Brain microvascular endothelial cell (primary cell): ENCODE measurements at regions not wholly inside any gene's neighbourhood (a gene's known extent, or its start where the extent isn't known, plus 50 kb on each side); places are given as distances from the start of the nearest gene placed in this dataset.
A peak's percentile ranks its signal among the peaks of the same experiment; 100 is the strongest.

Source experiments
- DNase-seq: peaks from one replicate; pipeline ENCODE4 v3.0.0-alpha.2; 2020
- H3K27ac ChIP-seq: fragments of 250-450 bp; sonication (Bioruptor Pico); 2 replicates; pipeline ENCODE4 v1.5.1; 2020; ENCODE audit warnings: mild to moderate bottlenecking, moderate library complexity
- H3K27me3 ChIP-seq: fragments of 250-450 bp; sonication (Bioruptor Pico); replicated peaks from 2 replicates; pipeline ENCODE4 v1.5.1; 2020; ENCODE audit warnings: mild to moderate bottlenecking
- H3K36me3 ChIP-seq: fragments of 250-450 bp; sonication (Bioruptor Pico); replicated peaks from 2 replicates; pipeline ENCODE4 v1.5.1; 2020; ENCODE audit warnings: mild to moderate bottlenecking
- H3K4me3 ChIP-seq: 2 replicates; pipeline ENCODE4 v1.5.1; 2011; ENCODE audit warnings: low read depth, mild to moderate bottlenecking, control low read depth, low read length, moderate library complexity
- in situ Hi-C: cut with HindIII; loops from 2 replicates; pipeline ENCODE4 v1.10.0; 2017; ENCODE audit warnings: low sequenced_read_pairs, low pct_ligation_motif_present
- TF ChIP-seq, protein P1 (sequence below): IDR thresholded peaks from 2 replicates; pipeline ENCODE4 v1.5.1; 2011; ENCODE audit warnings: low read depth, mild to moderate bottlenecking, moderate library complexity, low read length, control low read depth, inconsistent platforms; ENCODE audit errors: missing control alignments

DNA sequence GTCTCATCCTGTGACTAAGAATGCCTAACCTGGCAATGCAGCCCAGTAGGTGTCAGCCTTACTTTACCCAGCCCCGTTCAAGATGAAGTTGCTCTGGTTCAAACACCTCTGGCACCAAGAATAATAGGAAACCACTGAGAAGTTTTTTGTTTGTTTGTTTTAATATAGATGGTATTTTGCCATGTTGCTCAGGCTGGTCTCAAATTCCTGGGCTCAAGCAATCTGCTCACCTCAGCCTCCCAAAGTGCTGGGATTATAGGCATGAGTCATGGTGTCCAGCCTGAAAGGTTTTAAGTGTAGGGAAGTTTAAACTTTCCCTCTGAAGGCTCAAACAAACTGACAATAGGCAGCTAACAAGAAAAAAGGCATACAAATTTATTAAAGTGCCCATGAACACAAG, 51.2 kb upstream of the ABCC4 start:
- TF ChIP-seq, protein P1, sequence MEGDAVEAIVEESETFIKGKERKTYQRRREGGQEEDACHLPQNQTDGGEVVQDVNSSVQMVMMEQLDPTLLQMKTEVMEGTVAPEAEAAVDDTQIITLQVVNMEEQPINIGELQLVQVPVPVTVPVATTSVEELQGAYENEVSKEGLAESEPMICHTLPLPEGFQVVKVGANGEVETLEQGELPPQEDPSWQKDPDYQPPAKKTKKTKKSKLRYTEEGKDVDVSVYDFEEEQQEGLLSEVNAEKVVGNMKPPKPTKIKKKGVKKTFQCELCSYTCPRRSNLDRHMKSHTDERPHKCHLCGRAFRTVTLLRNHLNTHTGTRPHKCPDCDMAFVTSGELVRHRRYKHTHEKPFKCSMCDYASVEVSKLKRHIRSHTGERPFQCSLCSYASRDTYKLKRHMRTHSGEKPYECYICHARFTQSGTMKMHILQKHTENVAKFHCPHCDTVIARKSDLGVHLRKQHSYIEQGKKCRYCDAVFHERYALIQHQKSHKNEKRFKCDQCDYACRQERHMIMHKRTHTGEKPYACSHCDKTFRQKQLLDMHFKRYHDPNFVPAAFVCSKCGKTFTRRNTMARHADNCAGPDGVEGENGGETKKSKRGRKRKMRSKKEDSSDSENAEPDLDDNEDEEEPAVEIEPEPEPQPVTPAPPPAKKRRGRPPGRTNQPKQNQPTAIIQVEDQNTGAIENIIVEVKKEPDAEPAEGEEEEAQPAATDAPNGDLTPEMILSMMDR: no peak
- Histone ChIP-seq H3K27ac (no peak overlapping the region), H3K36me3 (no peaks in the 10 kb centered on the region), H3K4me3 (no peak overlapping the region), H3K27me3 (no peaks in the 10 kb centered on the region)
- DNase-seq: no peak
- in situ Hi-C loops: no loop called here

DNA sequence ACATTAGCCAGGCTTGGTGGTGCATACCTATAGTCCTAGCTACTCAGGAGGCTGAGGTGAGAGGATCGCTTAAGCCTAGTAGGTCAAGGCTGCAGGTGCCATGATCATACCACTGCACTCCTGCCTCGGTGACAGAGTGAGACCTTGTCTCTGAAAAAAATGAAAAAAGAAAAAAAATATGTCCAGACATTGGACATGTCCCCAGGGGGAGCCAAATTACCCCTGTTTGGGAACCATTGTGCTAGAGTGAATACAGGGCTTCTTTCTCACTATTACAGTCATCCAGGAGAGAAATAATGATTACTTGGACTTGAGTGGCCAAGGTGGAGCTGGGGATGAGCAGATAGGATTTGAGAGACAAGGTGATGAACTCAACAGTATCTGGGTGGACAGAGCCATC, 52.9 kb upstream of the ABCC4 start:
- TF ChIP-seq, protein P1: no peak
- in situ Hi-C loops: no loop called here
- H3K27me3 ChIP-seq: no peaks in the 10 kb centered on the region
- H3K4me3 ChIP-seq: no peak overlapping the region
- DNase-seq: no peak
- H3K27ac ChIP-seq: no peak overlapping the region
- no peaks in the 10 kb centered on the region for H3K36me3 ChIP-seq

DNA sequence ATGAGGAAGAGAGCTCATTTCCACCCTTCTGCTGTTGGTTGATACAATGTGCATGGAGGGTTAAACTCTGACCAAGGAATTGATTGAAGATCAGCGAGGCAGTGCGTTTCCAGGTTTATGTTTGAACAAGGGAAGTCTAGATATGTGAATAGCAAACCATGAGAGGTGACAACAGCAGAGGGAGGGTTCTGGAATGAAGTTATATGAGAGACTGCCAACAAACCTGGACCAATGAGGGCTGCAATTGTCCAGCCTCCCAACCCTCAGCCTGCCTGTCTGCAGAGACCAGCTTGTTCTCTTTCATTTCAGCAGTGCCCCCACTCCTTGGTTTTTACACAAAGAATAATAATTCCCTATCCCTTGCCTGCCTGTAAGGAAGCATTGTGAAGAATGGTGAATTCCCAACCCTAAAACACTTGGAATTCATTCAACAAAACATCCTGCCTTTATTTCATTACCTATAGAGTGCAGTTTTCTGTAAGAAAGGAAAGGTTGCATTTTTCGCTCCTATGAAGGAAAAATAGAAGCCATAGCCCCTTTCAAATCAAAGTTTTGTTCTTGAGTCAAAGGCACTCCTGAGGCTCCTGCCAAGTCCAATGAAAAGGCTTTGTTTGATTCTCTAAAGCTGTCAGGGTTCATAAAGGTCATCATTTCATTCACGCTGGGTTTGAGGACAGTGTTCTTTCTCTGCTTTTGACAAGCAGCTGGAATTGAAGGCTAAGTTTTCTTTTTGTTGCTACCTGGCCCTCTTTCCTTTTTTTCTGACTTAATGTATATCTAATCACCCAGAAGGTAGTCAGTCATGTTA, 53.6 kb upstream of the ABCC4 start:
- H3K27me3 ChIP-seq: no peaks in the 10 kb centered on the region
- no peak overlapping the region for H3K4me3 ChIP-seq
- no peaks in the 10 kb centered on the region for H3K36me3 ChIP-seq
- in situ Hi-C loops: no loop called here
- TF ChIP-seq, protein P1: no peak
- no peak overlapping the region for H3K27ac ChIP-seq
- no peak for DNase-seq

DNA sequence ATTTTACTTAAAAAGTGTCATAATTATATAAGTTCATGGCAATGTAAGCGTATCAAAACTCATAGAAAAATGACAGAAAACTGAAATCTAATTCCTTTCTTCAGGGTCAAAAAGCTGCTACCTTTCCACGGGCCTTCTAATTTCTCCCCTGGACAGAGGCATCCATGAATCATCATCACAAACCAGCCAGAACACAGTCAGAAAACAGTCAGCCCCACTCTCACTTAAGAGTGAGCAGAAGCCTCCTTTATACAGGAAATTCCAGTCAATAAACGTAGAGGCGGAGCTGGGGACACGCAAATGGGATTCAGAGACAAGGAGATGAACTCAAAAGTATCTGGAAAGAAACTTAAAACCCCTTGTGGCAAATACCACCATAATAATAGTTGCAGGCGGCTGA, 54.2 kb upstream of the ABCC4 start:
- Histone ChIP-seq H3K27ac (no peak overlapping the region), H3K4me3 (no peak overlapping the region), H3K36me3 (no peaks in the 10 kb centered on the region), H3K27me3 (no peaks in the 10 kb centered on the region)
- TF ChIP-seq, protein P1: no peak
- DNase-seq: peak; percentile 67
- in situ Hi-C loops: no loop called here

DNA sequence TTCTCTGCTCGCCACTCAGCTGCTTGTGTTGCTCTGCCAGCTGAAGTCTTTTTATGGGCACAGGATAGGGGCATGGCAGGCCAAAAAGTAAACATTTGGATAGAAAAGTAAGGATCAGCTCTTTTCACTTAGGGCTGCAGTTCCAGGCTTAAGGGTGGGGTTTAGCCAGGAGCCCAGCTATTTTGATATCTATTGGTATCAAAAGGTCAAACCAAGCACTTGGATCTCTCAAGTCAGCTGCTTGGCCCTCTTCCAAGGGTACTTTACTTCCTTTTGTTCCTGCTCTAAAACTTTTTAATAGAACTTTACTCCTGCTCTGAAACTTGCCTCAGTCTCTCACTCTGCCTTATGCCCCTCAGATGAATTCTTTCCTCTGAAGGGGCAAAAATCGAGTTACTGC, 55.7 kb upstream of the ABCC4 start:
- no peak for DNase-seq
- H3K27ac ChIP-seq: no peak overlapping the region
- TF ChIP-seq, protein P1: no peak
- in situ Hi-C loops: no loop called here
- H3K36me3 ChIP-seq: no peaks in the 10 kb centered on the region
- H3K27me3 ChIP-seq: no peaks in the 10 kb centered on the region
- H3K4me3 ChIP-seq: no peak overlapping the region

- DNase-seq: no peak
- in situ Hi-C loops: no loop called here
Observed at GRCh38 chr13:95357875-95358274, 56.6 kb upstream of the ABCC4 start.

More at GRCh38 chr13:95357875-95358274, 56.6 kb upstream of the ABCC4 start:
- TF ChIP-seq, protein P1: no peak
- Histone ChIP-seq H3K27me3 (no peaks in the 10 kb centered on the region), H3K4me3 (no peak overlapping the region), H3K36me3 (no peaks in the 10 kb centered on the region), H3K27ac (no peak overlapping the region)
